Uterus (tissue), 2 donors: ENCODE measurements at regions not wholly inside any gene's neighbourhood (a gene's known extent, or its start where the extent isn't known, plus 50 kb on each side); places are given as distances from the start of the nearest gene placed in this dataset.

Experiments
- CTCF ChIP-seq, 4 experiments: fragments of 200-600 bp in 2 of 4; fragments of 450-650 bp in 2 of 4; sonication (generic) in 2 of 4; IDR thresholded peaks; one replicate each; pipeline ENCODE4 v1.5.1; 2016 to 2019; ENCODE audit warnings: antibody characterized with exemption in 4 of 4, mild to moderate bottlenecking in 2 of 4, moderate library complexity in 1 of 4
- POLR2A ChIP-seq, 2 donors: fragments of 450-650 bp; IDR thresholded peaks; one replicate each; pipeline ENCODE4 v1.6.1; 2016; ENCODE audit warnings: antibody characterized with exemption in 2 of 2, mild to moderate bottlenecking in 1 of 2, moderate library complexity in 1 of 2

- TF ChIP-seq CTCF (IDR thresholded peaks at IDR 0.05) = no peak
- TF ChIP-seq POLR2A (IDR thresholded peaks at IDR 0.05) = no peak
These were observed 129.7 kb upstream of the SIX2 start for GRCh38 chr2:45138904-45139303.
